ENCODE measurements at regions not wholly inside any gene's neighbourhood (a gene's known extent, or its start where the extent isn't known, plus 50 kb on each side); places are given as distances from the start of the nearest gene placed in this dataset.
"Not testable (repeated sequence)": the region's sequence is repeated elsewhere in the genome, so short reads cannot be mapped to it uniquely, and the experiment has no call there.

- DNase-seq (ENCODE audit: low spot score), result no peak
Observed at GRCh38 chr15:69554279-69554961, 101.8 kb downstream of the RPLP1 start.

- DNase-seq (ENCODE audit: low spot score), result no peak
Observed at GRCh38 chr15:69555080-69555479, 102.5 kb downstream of the RPLP1 start.

GRCh38 chr15:69556344-69556743 lies 103.7 kb downstream of the RPLP1 start:
- no peak for DNase-seq (ENCODE audit: low spot score)

GRCh38 chr15:69557020-69557706 lies 104.5 kb downstream of the RPLP1 start:
- no peak for DNase-seq (ENCODE audit: low spot score)

GRCh38 chr15:69557707-69558409 lies 105.2 kb downstream of the RPLP1 start:
- no peak for DNase-seq (ENCODE audit: low spot score)

GRCh38 chr15:69559440-69560190 lies 107.0 kb downstream of the RPLP1 start:
- DNase-seq (ENCODE audit: low spot score), result no peak

- no peak for DNase-seq (ENCODE audit: low spot score)
Observed at GRCh38 chr15:69561071-69561784, 108.6 kb downstream of the RPLP1 start.

GRCh38 chr15:69562116-69562515 lies 109.5 kb downstream of the RPLP1 start:
- DNase-seq (ENCODE audit: low spot score), result no peak

GRCh38 chr15:69562564-69562963 lies 109.9 kb downstream of the RPLP1 start:
- DNase-seq (ENCODE audit: low spot score), result no peak

GRCh38 chr15:69565066-69565655 lies 112.5 kb downstream of the RPLP1 start:
- DNase-seq (ENCODE audit: low spot score), result no peak

GRCh38 chr15:69567238-69567760 lies 114.7 kb downstream of the RPLP1 start:
- not testable (repeated sequence) for DNase-seq (ENCODE audit: low spot score)

GRCh38 chr15:69568173-69569009 lies 115.8 kb downstream of the RPLP1 start:
- DNase-seq (ENCODE audit: low spot score), result no peak

- no peak for DNase-seq (ENCODE audit: low spot score)
Observed at GRCh38 chr15:69570454-69570853, 117.8 kb downstream of the RPLP1 start.

GRCh38 chr15:69570997-69571396 lies 118.4 kb downstream of the RPLP1 start:
- DNase-seq (ENCODE audit: low spot score), result no peak

- DNase-seq (ENCODE audit: low spot score), result not testable (repeated sequence)
Observed at GRCh38 chr15:69573278-69573677, 120.7 kb downstream of the RPLP1 start.

GRCh38 chr15:69573815-69574475 lies 121.3 kb downstream of the RPLP1 start:
- peak; percentile 84 for DNase-seq (ENCODE audit: low spot score)

- no peak for DNase-seq (ENCODE audit: low spot score)
Observed at GRCh38 chr15:69574506-69574905, 121.9 kb downstream of the RPLP1 start.

GRCh38 chr15:69575387-69575786 lies 122.8 kb downstream of the RPLP1 start:
- no peak for DNase-seq (ENCODE audit: low spot score)

GRCh38 chr15:69576035-69576526 lies 123.5 kb downstream of the RPLP1 start:
- peak; percentile 42 for DNase-seq (ENCODE audit: low spot score)

Measured in putamen (tissue), 1 donor.